ENCODE measurements at regions not wholly inside any gene's neighbourhood (a gene's known extent, or its start where the extent isn't known, plus 50 kb on each side); places are given as distances from the start of the nearest gene placed in this dataset.

- DNase-seq (ENCODE audit: low read depth, low spot score) = no peak
- Histone ChIP-seq H3K27ac (ENCODE audit: insufficient read depth, low read depth, low read length) (no peak overlapping the region), H3K79me2 (ENCODE audit: control insufficient read depth, insufficient read depth, low read length) (no peaks in the 10 kb centered on the region), H3K4me3 (replicated peaks in 1 of 3; ENCODE audit: insufficient read depth in 1 of 3, low read depth in 1 of 3, low read length in 3 of 3) (no peak overlapping the region), H3K4me2 (ENCODE audit: insufficient read depth, low read length) (no peak overlapping the region), H2AFZ (ENCODE audit: low read depth, low read length) (no peak overlapping the region), H3K9me1 (replicated peaks; ENCODE audit: control insufficient read depth, extremely low read depth, insufficient read depth, low read length) (no peaks in the 10 kb centered on the region), H3K9me3 (replicated peaks; ENCODE audit: control insufficient read depth, insufficient read depth, low read length) (no peaks in the 10 kb centered on the region), H3K27me3 (ENCODE audit: control insufficient read depth in 2 of 2, insufficient read depth in 2 of 2, low read length in 2 of 2) (no peaks in the 10 kb centered on the region), H3K9ac (replicated peaks; ENCODE audit: extremely low read depth, insufficient read depth, low read length) (no peak overlapping the region), H4K20me1 (replicated peaks; ENCODE audit: control insufficient read depth, extremely low read depth, insufficient read depth, low read length) (no peaks in the 10 kb centered on the region), H3K36me3 (ENCODE audit: control insufficient read depth in 2 of 2, extremely low read depth in 1 of 2, insufficient read depth in 2 of 2, low read length in 2 of 2) (no peaks in the 10 kb centered on the region), H3K4me1 (ENCODE audit: control insufficient read depth, extremely low read depth, insufficient read depth, low read length) (no peaks in the 10 kb centered on the region)
- intact Hi-C loops (cut with micrococcal nuclease) = no loop called here
- FAIRE-seq = no peak
- POLR2A ChIA-PET = no interaction called here
- no TSS peak for BruUV-seq (replicated peaks)
- CTCF ChIA-PET = no interaction called here
- dilution Hi-C loops (cut with MboI; ENCODE audit: extremely low pct_ligation_motif_present, low sequenced_read_pairs) = no loop called here
- no peak for TF ChIP-seq MYC (IDR thresholded peaks at IDR 0.05; ENCODE audit: low read depth, low read length)
- no peak for TF ChIP-seq CTCF (IDR thresholded peaks at IDR 0.05; ENCODE audit: extremely low read depth in 1 of 2, insufficient read depth in 1 of 2, low read depth in 1 of 2, low read length in 2 of 2)
- TF ChIP-seq POLR2AphosphoS5 (IDR thresholded peaks at IDR 0.05; ENCODE audit: insufficient read depth, low read depth, low read length) = no peak
- no peak for TF ChIP-seq FOS (IDR thresholded peaks at IDR 0.05; ENCODE audit: borderline replicate concordance, insufficient read depth, low read length)
- no peak for TF ChIP-seq MAX (IDR thresholded peaks at IDR 0.05; ENCODE audit: insufficient read depth, insufficient read length)
- TF ChIP-seq EZH2 (IDR thresholded peaks at IDR 0.05; ENCODE audit: borderline replicate concordance, low read depth, low read length, severe bottlenecking) = no peak
- TF ChIP-seq JUN (IDR thresholded peaks at IDR 0.05; ENCODE audit: borderline replicate concordance, insufficient read depth, insufficient read length, low read depth) = no peak
- no peak for TF ChIP-seq POLR2A (IDR thresholded peaks at IDR 0.05; ENCODE audit: low read depth, low read length)
- TF ChIP-seq GATA2 (IDR thresholded peaks at IDR 0.05; ENCODE audit: insufficient read depth, insufficient read length, low read depth, low read length) = no peak
Observed at GRCh38 chr16:25413133-25413532, 155.5 kb upstream of the ZKSCAN2 start.
